SK-N-SH (cell line): ENCODE measurements at regions not wholly inside any gene's neighbourhood (a gene's known extent, or its start where the extent isn't known, plus 50 kb on each side); places are given as distances from the start of the nearest gene placed in this dataset.

Source experiments
- CTCF ChIP-seq: fragments of 200-600 bp; sonication (generic); IDR thresholded peaks from 2 replicates; pipeline ENCODE4 v1.6.1; 2017; ENCODE audit warnings: antibody characterized with exemption, mild to moderate bottlenecking, moderate library complexity
- ELF1 ChIP-seq: IDR thresholded peaks from 2 replicates; pipeline ENCODE4 v1.4.0; 2012
- EP300 ChIP-seq, 2 experiments: IDR thresholded peaks; 2 replicates each; pipeline versions ENCODE4 v1.4.0 to v1.6.1; 2012; ENCODE audit warnings: borderline replicate concordance in 1 of 2, low read depth in 1 of 2, low read length in 1 of 2
- GABPA ChIP-seq: IDR thresholded peaks from 2 replicates; pipeline ENCODE4 v1.4.0; 2012; ENCODE audit warnings: low read depth, mild to moderate bottlenecking
- IRF3 ChIP-seq: fragments of 150-350 bp; IDR thresholded peaks from 2 replicates; pipeline ENCODE4 v1.6.1; 2016; ENCODE audit warnings: mild to moderate bottlenecking, low read depth, low read length
- TEAD4 ChIP-seq: IDR thresholded peaks from 2 replicates; pipeline ENCODE4 v1.4.0; 2012; ENCODE audit warnings: mild to moderate bottlenecking, borderline replicate concordance; ENCODE audit not compliant: insufficient read depth

- no peak for TF ChIP-seq GABPA
- TF ChIP-seq EP300 (IDR thresholded peaks at IDR 0.05; ENCODE audit: borderline replicate concordance in 1 of 2, low read depth in 1 of 2, low read length in 1 of 2) = no peak
- TF ChIP-seq CTCF = peak; percentile 55
- no peak for TF ChIP-seq ELF1
- TF ChIP-seq IRF3 = no peak
- TF ChIP-seq TEAD4 = no peak
These were observed 94.7 kb upstream of the OR4E1 start for GRCh38 chr14:21768116-21768874.
